ENCODE measurements at regions not wholly inside any gene's neighbourhood (a gene's known extent, or its start where the extent isn't known, plus 50 kb on each side); places are given as distances from the start of the nearest gene placed in this dataset.

GRCh38 chr3:159447841-159448240 lies 540.8 kb upstream of the IL12A start:
- TF ChIP-seq POLR2A (IDR thresholded peaks at IDR 0.05; ENCODE audit: low read depth, low read length): no peak
- no peak for TF ChIP-seq POLR2AphosphoS5 (IDR thresholded peaks at IDR 0.05; ENCODE audit: low read depth, low read length)
- TF ChIP-seq TAF1 (IDR thresholded peaks at IDR 0.05; ENCODE audit: low read depth, low read length): no peak
